T-helper 2 cell (primary cell): ENCODE measurements at regions not wholly inside any gene's neighbourhood (a gene's known extent, or its start where the extent isn't known, plus 50 kb on each side); places are given as distances from the start of the nearest gene placed in this dataset.

Source experiments
- DNase-seq, 5 experiments: peaks; one replicate each; pipeline versions ENCODE4 v3.0.0 to v3.0.0-alpha.2; 2012 to 2022

GRCh38 chr4:181745933-181746625 is 497.1 kb upstream of the TENM3 start:
- DNase-seq = no peak

- DNase-seq = no peak
These were observed 494.6 kb upstream of the TENM3 start for GRCh38 chr4:181748581-181748980.

- no peak for DNase-seq
These were observed 490.7 kb upstream of the TENM3 start for GRCh38 chr4:181752516-181752915.

GRCh38 chr4:181753207-181753606 is 490.0 kb upstream of the TENM3 start:
- no peak for DNase-seq

- no peak for DNase-seq
These were observed 487.4 kb upstream of the TENM3 start for GRCh38 chr4:181755846-181756245.

GRCh38 chr4:181756451-181757095 is 486.6 kb upstream of the TENM3 start:
- no peak for DNase-seq

GRCh38 chr4:181757098-181757497 is 486.1 kb upstream of the TENM3 start:
- no peak for DNase-seq

GRCh38 chr4:181757910-181758660 is 485.1 kb upstream of the TENM3 start:
- DNase-seq = no peak

- no peak for DNase-seq
These were observed 482.6 kb upstream of the TENM3 start for GRCh38 chr4:181760560-181760959.

GRCh38 chr4:181761156-181761555 is 482.0 kb upstream of the TENM3 start:
- no peak for DNase-seq

GRCh38 chr4:181766061-181766548 is 477.1 kb upstream of the TENM3 start:
- DNase-seq = no peak

- DNase-seq = no peak
These were observed 472.2 kb upstream of the TENM3 start for GRCh38 chr4:181770971-181771370.

GRCh38 chr4:181775298-181775697 is 467.9 kb upstream of the TENM3 start:
- no peak for DNase-seq

GRCh38 chr4:181776264-181777054 is 466.7 kb upstream of the TENM3 start:
- DNase-seq = no peak

- no peak for DNase-seq
These were observed 465.7 kb upstream of the TENM3 start for GRCh38 chr4:181777518-181777917.

GRCh38 chr4:181784881-181785280 is 458.3 kb upstream of the TENM3 start:
- no peak for DNase-seq

GRCh38 chr4:181792641-181793040 is 450.6 kb upstream of the TENM3 start:
- DNase-seq = no peak

GRCh38 chr4:181793096-181793495 is 450.1 kb upstream of the TENM3 start:
- no peak for DNase-seq

- no peak for DNase-seq
These were observed 446.7 kb upstream of the TENM3 start for GRCh38 chr4:181796502-181796901.

GRCh38 chr4:181798536-181798935 is 444.7 kb upstream of the TENM3 start:
- no peak for DNase-seq

- no peak for DNase-seq
These were observed 443.6 kb upstream of the TENM3 start for GRCh38 chr4:181799561-181800069.

- no peak for DNase-seq
These were observed 441.0 kb upstream of the TENM3 start for GRCh38 chr4:181802207-181802606.

GRCh38 chr4:181807771-181808170 is 435.4 kb upstream of the TENM3 start:
- no peak for DNase-seq
